HG02588 (cell line): ENCODE measurements at regions not wholly inside any gene's neighbourhood (a gene's known extent, or its start where the extent isn't known, plus 50 kb on each side); places are given as distances from the start of the nearest gene placed in this dataset.
"Not testable (repeated sequence)": the region's sequence is repeated elsewhere in the genome, so short reads cannot be mapped to it uniquely, and the experiment has no call there.

ENCODE experiments used
- ATAC-seq: cut with Tn5 transposase; IDR thresholded peaks from one replicate; pipeline ENCODE4 v1.9.1; 2021; ENCODE audit warnings: mild to moderate bottlenecking, moderate library complexity; ENCODE audit not compliant: unreplicated experiment

- ATAC-seq, result not testable (repeated sequence)
These were observed 150.8 kb upstream of the NR4A3 start for GRCh38 chr9:99670886-99671285.

DNA sequence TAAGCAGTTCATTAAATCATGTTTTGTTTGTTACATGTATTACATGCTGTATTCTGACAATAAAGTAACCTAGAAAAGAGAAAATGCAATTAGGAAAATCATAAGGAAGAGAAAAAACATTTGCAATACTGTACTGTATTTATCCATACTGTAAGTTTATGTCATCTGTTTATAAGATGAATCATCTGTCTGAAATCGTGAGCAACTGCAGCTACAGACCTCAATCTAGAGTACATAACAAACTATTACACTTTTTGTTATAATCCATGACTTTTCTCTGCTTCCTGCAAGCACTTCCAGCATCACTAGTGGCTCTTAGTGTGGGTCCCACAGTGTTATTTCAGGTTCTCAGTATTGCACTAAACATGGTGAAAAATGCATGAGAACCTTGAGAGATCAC, 144.4 kb upstream of the NR4A3 start:
- no peak for ATAC-seq

- ATAC-seq, result no peak
These were observed 143.1 kb upstream of the NR4A3 start for GRCh38 chr9:99678566-99678965.

DNA sequence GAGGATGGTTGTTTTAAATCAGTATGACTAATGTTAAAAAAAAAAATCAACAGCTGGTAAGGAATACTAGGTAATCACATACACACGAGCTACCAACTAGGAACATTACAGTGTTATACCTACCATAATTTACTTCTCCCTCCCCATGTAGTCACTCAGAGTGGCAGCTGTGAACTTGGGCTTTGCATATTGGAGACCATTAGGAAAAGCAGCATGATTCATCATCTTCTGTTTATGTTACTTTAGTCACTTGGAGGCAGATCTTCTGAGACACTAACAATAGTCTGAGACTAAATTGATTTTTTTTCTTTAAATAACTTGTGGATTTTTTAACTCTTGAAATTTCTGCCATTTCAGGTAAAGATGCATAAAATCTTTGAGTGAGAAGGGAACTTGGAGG, 141.5 kb upstream of the NR4A3 start:
- ATAC-seq, result no peak

DNA sequence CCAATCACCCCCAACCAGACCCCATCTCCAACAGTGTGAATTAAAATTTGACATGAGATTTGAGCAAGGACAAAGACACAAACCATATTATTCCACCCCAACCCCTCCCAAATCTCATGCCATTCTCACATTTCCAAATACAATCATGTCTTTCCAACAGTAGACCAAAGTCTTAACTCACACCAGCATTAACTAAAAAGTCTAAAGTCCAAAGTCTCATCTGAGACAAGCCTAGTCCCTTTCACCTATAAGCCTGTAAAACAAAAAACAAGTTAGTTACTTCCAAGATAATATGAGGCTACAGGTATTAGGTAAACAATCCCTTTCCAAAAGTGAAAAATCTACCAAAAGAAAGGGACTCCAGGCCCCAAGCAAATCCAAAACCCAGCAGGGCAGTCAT, 140.6 kb upstream of the NR4A3 start:
- no peak for ATAC-seq

GRCh38 chr9:99682378-99682777, 139.3 kb upstream of the NR4A3 start:
- no peak for ATAC-seq

DNA sequence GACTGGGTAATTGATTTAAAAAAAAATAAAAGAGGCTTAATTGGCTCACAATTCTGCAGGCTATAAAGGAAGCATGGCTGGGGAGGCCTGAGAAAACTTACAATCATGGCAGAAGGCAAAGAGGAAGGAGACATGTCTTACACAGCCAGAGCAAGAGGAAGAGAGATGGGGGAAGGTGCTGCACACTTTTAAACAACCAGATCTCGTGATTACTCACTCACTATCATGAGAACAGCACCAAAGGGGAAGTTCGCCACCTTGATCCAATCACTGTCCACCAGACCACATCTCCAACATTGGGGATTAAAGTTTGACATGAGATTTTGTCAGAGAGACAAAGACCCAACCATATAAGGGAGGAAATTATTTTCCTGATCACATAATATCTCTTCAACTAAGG, 138.8 kb upstream of the NR4A3 start:
- ATAC-seq, result no peak

GRCh38 chr9:99690573-99690972, 131.1 kb upstream of the NR4A3 start:
- no peak for ATAC-seq

DNA sequence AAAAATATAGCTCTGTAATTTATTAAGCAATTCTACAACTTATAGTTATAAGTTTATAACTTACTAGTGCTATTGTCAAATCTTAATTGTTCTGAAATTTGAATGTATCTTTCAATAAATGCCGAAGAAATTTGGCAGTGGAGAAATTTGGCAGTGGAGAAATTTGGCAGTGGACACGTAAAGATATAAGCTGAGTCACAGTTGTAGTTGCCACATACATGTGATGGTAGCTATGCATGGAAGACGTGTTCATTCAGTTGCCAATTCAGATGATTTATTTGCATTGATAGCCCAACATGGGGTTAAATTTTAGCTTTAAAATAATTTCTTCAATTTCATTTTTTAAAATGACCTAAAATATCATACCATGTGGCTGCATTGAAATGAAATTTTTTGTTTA, 127.8 kb upstream of the NR4A3 start:
- ATAC-seq, result no peak

DNA sequence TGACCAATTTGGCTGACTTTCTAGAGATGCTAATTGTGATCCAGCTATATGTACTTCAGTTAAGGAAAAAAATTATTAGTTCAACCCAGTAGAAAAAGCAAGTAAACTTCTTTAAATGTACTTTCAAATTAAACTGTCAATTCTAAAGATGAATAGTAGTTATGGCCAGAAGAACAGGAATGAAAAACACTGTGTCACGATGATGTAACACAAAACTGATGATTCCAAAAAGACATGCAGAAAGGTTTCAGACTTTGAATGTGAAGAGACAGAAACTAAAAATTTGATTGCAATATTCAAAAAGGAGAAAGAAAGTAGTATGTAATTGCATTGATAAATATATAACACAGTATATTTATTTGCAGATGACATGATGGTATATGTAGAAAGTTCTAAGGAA, 127.3 kb upstream of the NR4A3 start:
- no peak for ATAC-seq

DNA sequence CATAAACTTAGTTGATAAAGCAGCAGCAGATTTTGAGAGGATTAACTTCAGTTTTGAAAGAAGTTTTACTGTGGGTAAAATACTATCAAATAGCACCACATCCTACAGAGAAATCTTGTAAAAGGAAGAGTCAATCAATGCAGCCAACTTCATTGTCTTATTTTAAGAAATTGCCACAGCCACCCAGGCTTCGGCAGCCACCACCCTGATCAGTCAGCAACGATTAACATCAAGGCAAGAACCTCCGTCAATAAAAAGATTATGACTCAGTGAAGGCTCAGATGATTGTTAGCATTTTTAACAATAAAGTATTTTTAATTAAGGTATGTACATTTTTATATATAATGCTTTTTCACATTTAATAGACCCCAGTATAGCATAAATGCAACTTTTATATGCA, 122.3 kb upstream of the NR4A3 start:
- ATAC-seq, result no peak

DNA sequence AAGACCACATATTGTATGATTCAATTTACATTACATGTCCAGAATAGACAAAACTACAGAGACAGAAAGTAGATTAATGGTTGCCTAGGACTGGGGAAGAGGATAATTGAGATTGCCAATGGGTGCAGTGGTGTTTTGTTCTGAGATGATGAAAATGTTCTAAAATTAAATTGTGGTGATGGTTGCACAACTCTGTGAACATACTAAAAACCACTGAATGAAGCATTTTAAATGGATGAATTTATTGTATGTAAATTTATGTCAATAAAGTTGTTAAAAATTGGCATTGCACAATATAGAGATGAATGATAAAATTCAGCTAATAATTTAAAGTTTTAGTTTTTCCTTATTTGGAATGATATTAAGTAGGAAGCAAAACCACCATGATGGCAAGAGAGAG, 109.5 kb upstream of the NR4A3 start:
- ATAC-seq, result no peak

GRCh38 chr9:99713838-99714306, 107.8 kb upstream of the NR4A3 start:
- ATAC-seq, result no peak

DNA sequence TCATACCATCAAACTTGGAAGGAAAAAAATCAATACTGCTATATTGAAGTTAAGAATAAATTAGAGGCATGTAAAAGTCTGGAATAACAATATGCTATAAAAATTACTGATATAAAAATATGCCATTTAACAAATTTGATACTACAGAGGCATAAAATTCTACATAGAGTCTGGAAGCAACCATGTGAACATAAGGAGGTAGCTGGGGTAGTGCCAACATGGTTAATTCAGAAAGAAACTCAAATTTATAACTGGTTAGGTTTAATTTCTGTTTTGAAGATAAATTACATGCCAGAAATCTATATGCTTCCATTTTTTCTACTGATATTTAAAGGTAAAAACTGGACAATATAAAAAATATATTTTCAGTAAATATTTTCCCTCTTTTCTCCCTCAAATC, 103.1 kb upstream of the NR4A3 start:
- ATAC-seq, result no peak

- peak; percentile 82 for ATAC-seq
These were observed 101.1 kb upstream of the NR4A3 start for GRCh38 chr9:99720455-99721050.

- no peak for ATAC-seq
These were observed 99.8 kb upstream of the NR4A3 start for GRCh38 chr9:99721898-99722297.

DNA sequence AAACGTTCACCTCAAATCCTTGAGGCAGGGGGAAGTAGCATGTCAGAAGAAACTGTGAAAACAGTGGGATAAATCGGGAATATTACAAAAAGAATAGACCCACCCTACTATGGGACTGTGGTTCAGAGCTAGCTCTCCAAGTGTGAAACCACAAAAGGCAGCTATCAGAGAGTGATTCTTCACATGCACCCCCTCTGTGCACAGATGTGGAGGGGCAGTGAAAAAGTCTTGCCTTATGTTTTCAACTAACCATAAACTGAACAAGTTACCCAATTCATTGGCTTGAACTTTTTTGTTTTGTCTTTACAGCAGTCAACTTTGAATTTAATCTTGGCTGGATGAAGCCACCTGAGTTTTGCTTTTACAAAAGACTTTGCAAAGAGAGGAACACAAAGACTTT, 98.8 kb upstream of the NR4A3 start:
- no peak for ATAC-seq

DNA sequence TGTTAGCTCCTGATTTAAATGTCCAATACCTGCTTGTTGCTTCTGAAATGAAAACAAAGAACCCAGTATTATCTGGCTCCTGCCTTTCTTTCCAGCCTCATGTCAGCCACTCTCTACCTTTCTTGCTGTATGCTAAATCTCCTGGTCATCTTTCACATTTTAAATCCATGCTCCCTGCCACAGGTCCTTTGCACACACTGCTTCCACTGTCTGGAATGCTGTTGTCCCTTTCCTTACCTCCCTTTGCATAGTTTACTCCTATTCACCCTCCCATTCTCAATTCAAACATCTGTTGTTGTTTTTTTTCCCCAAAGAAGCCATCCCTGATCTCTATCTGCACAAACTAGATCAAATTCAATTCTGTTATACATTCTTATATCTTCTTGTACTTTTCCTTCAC, 97.0 kb upstream of the NR4A3 start:
- no peak for ATAC-seq

DNA sequence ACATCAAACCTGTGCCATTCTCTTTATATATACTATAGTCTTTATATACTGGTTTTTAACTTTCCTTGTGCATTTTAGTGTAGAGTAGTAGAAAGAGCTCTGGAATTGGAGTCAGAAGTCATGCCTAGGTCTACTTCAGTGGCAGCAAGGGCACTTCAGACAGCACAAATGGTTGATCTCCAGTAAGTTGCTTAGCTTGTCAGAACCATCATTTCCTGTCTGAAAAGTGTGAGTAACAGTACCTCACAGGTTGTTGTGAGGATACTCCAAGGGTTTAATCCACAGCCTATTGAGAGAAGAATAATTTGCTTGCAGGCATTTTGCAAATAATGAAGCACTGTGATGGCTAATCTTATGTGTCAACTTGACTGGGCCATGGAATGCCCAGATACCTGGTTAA, 95.8 kb upstream of the NR4A3 start:
- no peak for ATAC-seq

GRCh38 chr9:99726758-99727157, 94.9 kb upstream of the NR4A3 start:
- ATAC-seq, result no peak

- ATAC-seq, result no peak
These were observed 91.6 kb upstream of the NR4A3 start for GRCh38 chr9:99730062-99730461.

- no peak for ATAC-seq
These were observed 89.7 kb upstream of the NR4A3 start for GRCh38 chr9:99731950-99732349.

- ATAC-seq, result no peak
These were observed 89.0 kb upstream of the NR4A3 start for GRCh38 chr9:99732715-99733114.
